Activated effector memory CD4-positive, alpha-beta T cell treated with Interleukin-2 at 50 U/mL for 16 hours (primary cell): ENCODE measurements at regions not wholly inside any gene's neighbourhood (a gene's known extent, or its start where the extent isn't known, plus 50 kb on each side); places are given as distances from the start of the nearest gene placed in this dataset.
"Not testable (repeated sequence)": the region's sequence is repeated elsewhere in the genome, so short reads cannot be mapped to it uniquely, and the experiment has no call there.

Experiments used
- DNase-seq: peaks from one replicate; pipeline ENCODE4 v3.0.0-alpha.2; 2020

DNA sequence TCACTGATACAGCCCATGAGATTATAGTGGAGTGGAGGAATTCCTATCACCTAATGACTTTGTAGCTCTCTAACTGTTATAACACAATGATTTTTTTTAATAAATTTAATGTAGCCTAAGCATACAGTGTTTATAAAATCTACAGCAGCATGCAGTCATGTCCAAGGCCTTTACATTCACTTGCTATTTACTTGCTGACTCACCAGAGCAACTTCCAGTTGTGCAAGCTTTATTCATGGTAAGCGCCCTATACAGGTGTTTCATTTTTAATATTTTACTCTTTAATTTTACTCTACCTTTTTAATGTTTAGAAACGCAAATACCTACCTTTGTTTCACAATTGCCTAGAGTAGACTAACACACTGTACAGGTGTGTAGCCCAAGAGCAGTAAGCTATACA, 1652.2 kb downstream of the BRINP3 start:
- no peak for DNase-seq

- no peak for DNase-seq
These were observed 1650.9 kb downstream of the BRINP3 start for GRCh38 chr1:188826800-188827199.

GRCh38 chr1:188827400-188827799, 1650.3 kb downstream of the BRINP3 start:
- no peak for DNase-seq

DNA sequence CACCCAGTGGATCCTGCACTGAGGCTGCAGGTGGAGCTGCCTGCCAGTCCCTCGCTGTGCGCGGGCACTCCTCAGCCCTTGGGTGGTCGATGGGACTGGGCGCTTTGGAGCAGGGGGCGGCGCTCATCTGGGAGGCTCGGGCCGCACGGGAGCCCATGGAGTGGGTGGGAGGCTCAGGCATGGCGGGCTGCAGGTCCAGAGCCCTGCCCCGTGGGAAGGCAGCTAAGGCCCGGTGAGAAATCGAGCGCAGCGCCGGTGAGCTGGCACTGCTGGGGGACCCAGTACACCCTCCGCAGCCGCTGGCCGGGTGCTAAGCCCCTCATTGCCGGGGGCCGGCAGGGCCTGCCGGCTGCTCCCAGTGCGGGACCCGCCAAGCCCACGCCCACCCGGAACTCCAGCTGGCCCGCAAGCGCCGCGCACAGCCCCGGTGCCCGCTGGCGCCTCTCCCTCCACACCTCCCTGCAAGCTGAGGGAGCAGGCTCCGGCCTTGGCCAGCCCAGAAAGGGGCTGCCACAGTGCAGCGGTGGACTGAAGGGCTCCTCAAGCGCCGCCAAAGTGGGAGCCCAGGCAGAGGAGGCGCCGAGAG, 1636.5 kb downstream of the BRINP3 start:
- not testable (repeated sequence) for DNase-seq

DNA sequence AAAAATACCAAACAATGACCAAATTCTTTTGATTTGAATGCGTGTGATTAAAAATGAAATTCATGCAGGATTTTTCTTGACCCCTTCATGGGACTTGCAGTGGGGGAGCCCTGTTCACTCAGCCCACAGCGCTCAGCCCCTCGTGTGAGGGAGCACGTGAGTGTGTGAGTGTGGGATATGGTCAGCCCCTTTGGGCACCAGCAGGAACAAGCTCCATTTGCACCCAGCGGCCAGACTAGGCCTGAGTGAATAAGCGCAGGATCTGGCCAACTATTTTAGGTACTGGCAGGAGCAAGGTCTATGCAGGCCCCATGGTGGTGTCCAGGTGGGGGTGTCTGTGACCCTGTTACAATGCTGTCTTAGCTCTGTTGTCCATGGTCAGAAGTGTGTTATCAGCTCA, 1631.2 kb downstream of the BRINP3 start:
- no peak for DNase-seq

GRCh38 chr1:188857526-188858087, 1620.1 kb downstream of the BRINP3 start:
- DNase-seq, result no peak

DNA sequence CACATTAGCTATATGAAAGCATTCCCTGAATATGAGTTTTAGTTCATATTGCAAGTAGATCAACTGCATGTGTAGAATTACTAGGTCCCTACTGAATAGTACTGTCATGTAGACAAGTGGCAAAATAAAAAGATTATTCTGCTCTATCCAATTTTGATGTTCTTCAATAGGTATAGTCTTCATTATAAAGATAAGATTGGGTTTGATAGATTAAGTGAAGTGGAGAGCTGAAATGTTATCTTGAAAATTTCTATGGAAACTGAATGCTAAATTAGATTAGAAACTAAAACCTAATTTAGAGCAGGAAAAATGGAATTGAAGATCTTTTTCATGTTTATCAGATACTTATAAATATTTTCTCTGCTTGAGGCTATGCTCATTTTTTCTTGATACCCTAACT, 1610.0 kb downstream of the BRINP3 start:
- no peak for DNase-seq

GRCh38 chr1:188871164-188871563, 1606.5 kb downstream of the BRINP3 start:
- no peak for DNase-seq

- no peak for DNase-seq
These were observed 1605.3 kb downstream of the BRINP3 start for GRCh38 chr1:188872376-188872775.

DNA sequence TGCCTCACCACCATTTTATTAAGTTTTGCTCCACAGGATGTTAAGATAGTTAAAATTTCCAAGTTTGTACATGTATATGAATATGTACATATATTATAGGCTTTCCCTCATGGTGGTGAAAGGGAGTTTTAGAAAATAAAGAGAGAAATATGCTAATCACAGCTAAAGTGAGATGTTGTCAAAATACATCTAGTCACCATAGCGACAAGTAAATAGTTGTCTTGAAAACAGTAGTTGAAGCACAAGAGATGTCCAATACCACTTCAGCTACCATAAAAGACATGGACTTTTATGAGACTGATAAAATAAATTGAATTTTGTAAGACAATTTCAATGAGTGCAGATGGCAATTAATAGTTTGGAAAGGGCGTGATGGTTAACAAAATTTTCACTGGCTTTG, 1600.0 kb downstream of the BRINP3 start:
- DNase-seq, result no peak

DNA sequence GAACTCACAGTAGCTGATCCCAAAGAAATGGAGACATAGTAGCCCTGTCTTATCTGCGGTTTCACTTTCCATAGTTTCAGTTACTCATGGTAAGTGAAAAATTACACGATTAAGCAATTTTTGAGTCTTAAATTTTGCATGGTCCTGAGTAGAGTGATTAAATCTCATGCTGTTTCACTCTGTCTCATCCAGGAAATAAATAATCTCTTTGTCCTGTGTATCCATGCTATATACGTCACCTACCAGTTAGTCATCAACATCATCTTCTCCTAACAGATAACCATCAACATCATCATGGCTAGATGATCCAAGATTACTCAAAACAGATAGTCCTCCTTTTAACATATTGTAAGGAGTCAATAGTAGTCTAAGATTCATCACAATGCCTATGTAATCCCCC, 1589.3 kb downstream of the BRINP3 start:
- no peak for DNase-seq

DNA sequence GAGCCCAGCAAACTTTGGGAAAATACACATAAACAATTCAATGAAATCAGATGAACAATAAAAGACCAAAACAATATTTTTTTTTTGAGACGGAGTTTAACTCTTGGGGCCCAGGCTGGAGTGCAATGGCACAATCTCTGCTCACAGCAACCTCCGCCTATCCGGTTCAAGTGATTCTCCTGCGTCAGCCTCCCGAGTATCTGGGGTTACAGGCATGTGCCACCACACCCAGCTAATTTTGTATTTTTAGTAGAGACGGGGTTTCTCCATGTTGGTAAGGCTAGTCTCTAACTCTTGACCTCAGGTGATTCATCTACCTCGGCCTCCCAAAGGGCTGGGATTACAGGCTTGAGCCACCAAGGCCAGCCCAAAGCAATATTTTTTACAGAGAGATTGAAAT, 1588.5 kb downstream of the BRINP3 start:
- no peak for DNase-seq

GRCh38 chr1:188891958-188892357, 1585.7 kb downstream of the BRINP3 start:
- no peak for DNase-seq

DNA sequence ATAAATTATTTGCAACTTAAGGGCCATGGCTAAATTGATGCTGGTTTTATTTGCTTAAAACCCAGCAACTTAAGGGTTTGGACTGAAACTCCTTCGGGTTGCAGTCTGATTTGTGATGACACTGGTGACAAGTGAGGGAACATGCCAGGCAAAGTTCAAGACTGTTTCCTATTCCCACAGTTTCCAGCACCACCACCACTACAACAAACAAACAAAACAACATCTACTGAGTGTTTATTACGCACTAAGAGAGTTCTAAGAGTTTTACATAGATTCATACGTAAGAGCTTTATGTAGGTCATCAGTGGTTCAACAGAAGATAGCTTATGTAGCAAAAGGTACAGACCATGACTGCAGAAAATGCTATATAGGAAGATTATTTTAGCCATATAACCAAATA, 1582.1 kb downstream of the BRINP3 start:
- DNase-seq, result no peak

DNA sequence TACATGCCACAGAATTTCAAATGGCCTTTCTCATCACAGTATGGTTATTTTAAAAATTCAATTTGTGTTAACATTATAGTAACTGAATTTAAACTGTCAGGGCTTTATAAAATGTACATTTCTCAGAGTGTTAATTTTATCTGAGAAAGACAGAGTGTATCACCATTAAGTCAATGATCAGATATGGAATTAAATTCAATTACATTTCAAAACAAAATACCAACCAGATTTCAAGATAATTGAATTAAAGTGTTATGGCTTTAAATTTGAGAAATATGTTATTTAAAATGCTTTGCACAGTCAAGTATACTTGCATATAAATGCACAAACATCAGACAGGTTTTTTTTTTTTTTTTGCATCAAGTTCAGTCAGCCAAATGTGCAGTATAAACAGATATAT, 1574.4 kb downstream of the BRINP3 start:
- no peak for DNase-seq

DNA sequence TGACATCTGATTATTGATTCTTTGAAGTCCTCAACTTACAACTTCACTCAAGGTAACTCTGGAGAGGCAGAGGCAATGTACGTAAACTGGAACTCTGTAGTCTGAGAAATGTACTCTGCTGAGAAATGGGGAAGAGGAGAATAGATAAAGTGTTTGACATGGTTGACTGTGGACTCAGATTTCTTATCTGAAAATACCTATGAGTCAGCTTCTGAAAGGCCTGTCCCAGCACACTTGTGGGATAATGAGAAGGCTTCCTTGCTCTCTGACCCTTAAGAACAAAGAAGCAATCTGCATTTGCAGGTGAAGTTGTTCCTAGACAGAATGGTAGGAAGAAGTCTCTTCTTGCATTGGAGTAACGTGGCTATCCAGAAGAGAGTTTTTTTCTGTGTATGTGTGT, 1573.5 kb downstream of the BRINP3 start:
- DNase-seq, result no peak

DNA sequence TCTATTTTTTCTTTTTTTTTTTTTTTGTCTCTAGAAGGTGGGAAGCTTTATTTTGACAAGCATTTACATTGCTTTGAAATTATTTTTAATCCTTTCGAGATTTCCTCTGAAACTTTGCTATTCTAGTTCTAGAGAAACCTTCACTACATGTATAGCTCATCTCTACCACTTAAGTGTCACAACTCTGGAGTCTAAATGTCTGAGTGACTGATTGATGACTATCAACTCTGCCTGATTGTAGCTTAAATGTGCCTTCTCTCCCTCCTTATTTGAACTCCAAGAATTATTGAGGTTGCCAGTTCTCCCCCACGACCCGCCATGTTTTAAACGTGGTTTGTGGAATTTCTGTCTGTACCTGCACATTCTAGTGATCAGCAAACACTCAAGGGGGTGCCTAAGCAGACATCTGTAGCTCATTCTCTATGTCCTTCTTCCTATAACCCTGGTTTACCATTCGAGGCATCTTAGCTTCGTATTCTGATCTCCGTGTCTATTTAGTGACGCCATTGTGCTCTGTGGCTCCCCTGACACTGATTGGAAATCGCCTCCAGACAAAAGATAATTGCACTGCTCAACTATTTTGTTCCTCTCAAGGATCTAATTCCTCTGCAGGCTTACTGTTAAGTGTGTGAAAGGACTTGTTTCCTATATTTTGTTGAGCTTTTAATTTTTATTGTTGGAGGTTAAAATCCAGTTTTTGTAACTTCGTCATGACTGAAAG, 1570.6 kb downstream of the BRINP3 start:
- no peak for DNase-seq

DNA sequence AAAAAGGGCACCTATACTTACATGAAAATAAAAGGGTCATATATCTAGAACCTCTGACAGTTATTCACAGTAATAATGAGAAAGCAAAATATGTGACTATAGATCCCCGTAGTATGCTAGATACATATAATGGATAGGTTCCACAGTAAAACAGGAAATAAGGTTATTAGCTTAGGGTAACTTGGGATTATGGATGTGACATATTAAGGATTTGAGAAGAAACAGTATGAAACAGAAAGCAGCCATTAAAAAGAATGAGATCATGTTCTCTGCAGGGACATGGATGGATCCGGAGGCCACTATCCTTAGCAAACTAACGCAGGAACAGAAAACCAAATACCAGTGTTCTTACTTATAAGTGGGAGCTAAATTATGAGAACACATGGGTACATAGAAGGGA, 1547.3 kb downstream of the BRINP3 start:
- DNase-seq, result no peak

DNA sequence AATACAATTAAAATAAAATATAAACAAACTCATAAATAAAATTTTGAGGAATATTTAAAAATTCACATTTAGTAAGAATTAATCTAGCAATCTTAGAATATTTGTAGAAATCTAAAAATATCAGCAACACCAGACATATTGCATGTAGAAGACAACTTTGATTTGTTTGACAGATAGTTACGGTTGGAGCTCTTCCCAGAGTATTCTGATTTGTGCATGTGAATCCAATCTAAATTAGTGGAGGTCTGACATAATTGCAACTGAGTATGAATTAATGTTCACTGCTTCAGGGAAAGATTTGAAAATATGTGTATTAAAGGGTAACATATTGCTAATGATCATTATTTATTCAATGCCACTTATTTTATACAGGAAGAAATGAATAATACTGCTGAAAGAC, 1546.2 kb downstream of the BRINP3 start:
- DNase-seq, result no peak

- DNase-seq, result no peak
These were observed 1539.6 kb downstream of the BRINP3 start for GRCh38 chr1:188937965-188938551.

DNA sequence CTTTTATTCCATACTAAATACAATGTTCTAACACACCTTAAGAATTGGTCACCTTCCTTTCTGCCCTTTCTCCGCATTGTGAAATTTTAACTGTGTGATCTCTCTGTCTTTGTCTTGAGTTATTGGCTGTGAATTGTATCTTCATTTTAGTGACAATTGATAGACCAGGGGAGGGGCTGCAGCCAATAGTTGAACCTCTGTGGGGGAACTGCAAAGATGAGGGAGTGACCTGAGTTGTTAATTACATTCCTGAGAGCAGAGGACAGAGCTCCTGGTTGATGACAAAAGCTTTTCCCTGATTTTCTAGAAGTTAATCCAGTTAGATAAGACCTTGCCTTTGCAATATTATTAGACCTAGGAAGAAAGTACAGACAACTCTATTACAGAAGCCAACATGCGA, 1535.7 kb downstream of the BRINP3 start:
- DNase-seq, result no peak

DNA sequence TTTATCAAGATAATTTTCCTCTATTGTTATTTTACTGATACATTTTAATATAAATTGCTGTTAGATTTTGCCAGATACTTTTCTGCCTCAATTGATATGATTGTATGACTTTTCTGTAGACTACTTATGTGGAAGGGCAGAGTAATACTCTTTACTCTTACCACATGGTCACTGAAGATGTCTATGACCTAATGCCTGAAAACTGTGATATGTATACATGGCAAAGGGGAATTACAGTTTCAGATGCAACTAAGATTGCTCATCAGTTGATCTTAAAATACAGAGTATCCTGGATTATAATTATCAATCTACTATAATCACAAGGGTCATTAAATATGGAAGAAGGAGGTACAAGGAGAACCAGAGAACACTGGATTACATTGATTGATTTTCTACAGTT, 1528.0 kb downstream of the BRINP3 start:
- DNase-seq, result no peak

DNA sequence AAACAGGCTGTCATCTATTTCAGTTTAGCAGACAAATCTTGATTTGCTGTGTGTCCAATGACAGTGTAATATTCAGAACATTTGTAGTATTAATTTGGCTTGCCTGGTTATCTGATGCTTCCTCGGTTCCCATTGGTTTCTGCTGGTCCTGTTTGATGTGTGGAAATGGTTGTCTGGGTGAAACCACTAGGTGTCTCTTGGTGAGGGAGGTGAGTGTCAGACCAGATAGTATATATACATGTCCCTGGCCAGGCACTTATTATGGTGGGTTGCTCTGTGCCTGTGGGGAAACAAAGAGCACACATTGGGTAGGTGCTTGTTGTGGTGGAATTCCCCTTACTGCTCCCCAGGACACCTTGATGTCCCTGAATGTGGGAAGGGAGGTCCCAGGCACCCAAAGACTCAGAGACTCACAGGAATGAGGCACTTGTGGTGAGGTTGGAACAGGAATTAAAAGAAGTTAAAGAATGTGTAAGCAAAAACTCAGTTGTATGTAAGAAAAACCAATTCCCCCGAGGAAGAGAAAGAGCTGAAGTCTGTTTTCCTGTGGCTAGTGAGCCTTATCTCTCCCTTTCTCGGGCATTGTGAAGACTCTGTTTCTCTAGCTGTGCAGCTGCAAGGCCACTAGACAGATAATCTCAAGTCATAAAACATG, 1519.1 kb downstream of the BRINP3 start:
- no peak for DNase-seq
